ENCODE measurements at regions not wholly inside any gene's neighbourhood (a gene's known extent, or its start where the extent isn't known, plus 50 kb on each side); places are given as distances from the start of the nearest gene placed in this dataset.

DNA sequence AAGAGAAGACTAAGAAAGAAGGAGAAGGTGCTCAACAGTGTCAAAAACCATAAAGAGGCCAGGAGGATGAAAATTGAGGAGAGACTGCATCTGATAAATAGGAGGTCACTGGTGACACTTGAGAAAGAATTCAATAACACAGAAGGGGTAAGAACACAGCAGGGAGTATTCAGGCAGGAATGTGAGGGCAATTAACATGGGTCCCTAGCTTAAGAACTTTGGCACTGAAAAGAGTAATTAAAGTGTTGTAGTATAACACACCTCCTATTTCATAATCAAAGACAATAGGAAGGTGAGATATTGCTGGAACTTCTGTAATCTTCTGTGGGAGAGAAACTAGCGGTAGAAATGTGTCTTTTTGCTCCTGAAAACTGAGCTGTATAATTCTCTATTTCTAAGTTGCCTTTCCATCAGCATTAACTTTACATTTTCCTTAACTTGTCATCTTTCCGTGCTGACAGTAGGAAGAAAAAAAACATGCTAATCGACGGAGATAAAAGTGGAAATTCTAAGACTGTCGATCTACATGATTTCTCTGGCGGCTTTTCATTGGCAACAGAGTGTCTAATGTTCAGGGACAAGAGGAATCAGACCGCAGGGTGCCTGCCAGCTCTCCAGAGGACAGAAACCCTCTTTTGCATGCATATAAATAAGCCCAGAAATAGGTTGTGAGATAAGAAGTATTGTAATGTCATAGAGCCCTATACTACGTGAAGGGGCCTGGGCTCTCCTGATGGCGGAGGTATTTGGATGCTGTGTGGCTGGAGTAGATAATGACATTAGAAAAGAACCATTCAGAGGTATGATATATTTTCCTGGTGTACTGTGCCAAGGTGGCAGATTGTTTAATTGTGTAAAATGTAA lies 147.9 kb upstream of the GAP43 start:
- DNase-seq (ENCODE audit: low spot score), result no peak

DNA sequence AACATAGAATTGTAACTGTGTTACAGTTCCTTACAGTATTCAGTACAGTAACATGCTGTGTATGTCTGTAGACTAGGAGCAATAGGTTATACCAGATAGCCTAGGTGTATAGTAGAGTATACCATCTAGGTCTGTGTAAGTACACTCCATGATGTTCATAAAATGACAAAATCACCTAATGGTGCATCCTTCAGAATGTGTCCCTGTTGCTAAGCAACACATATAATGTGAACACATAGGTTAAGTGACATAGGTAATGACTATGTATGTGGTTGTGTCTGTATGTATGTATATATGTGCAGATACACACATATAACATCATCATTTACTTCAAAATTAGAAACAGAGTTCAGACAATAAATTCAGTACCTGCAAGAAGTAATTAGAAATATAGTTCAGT lies 146.8 kb upstream of the GAP43 start:
- no peak for DNase-seq (ENCODE audit: low spot score)

- no peak for DNase-seq (ENCODE audit: low spot score)
Measured at GRCh38 chr3:115478359-115478758, 145.0 kb upstream of the GAP43 start.

GRCh38 chr3:115486880-115487279 lies 136.4 kb upstream of the GAP43 start:
- DNase-seq (ENCODE audit: low spot score), result no peak

DNA sequence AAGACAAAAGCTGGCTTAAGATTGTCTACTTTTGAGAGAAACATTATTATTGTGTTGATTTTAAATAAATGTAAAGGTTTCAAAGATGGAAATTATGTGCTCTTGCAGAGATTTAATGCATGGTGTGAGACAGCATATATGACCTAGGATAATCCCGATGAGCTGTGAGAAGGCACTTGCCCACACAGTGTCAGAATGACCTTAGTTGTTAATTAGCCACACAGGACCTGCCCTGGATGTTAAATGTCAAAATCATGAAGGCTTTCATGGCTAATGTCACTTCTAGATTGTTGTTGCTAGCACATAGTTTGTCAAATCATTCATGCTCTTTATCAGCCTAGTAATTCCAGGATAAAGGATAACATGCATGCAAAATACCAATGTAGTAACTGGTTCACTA lies 135.3 kb upstream of the GAP43 start:
- no peak for DNase-seq (ENCODE audit: low spot score)

DNA sequence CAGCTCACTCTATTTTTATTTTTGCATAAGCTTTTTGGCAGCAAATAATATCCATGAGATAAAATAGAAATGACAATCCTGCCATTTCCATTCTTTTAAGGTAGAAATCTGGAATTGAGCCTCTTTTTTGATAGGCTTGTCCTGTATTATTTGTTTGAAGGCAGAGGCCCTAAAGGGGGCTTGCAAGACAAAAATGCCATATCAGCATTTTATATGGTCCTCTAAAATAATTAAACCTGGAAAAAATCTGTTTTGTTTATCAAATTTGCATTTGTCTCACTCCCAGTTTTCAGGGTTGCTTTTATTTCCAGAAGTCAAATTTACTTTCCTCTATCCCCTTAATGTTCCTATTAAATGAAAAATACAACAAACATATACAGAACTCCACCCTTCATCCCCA lies 134.9 kb upstream of the GAP43 start:
- DNase-seq (ENCODE audit: low spot score), result no peak

GRCh38 chr3:115494826-115495225 lies 128.5 kb upstream of the GAP43 start:
- no peak for DNase-seq (ENCODE audit: low spot score)

DNA sequence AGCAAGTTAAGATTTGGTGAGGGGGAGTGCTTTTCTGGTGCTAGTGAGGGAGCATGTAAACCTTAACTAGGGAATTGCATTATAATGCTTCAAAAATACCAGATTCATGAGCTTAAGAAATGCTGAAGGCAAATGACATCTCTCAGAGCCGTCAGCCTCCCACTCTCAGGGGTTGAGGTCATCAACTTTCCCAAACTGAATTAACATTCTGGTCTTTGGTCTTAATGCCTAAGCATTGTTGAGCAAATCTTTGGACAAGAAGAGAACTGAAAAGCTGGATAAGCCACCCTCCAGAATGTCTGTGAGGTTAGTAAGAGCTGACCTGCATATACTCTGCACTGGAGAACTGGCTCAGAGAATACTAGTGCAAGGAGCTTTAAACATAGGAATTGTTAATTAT lies 124.9 kb upstream of the GAP43 start:
- no peak for DNase-seq (ENCODE audit: low spot score)

GRCh38 chr3:115498898-115499297 lies 124.4 kb upstream of the GAP43 start:
- no peak for DNase-seq (ENCODE audit: low spot score)

- no peak for DNase-seq (ENCODE audit: low spot score)
Measured at GRCh38 chr3:115499666-115500065, 123.6 kb upstream of the GAP43 start.

GRCh38 chr3:115500795-115501194 lies 122.5 kb upstream of the GAP43 start:
- no peak for DNase-seq (ENCODE audit: low spot score)

DNA sequence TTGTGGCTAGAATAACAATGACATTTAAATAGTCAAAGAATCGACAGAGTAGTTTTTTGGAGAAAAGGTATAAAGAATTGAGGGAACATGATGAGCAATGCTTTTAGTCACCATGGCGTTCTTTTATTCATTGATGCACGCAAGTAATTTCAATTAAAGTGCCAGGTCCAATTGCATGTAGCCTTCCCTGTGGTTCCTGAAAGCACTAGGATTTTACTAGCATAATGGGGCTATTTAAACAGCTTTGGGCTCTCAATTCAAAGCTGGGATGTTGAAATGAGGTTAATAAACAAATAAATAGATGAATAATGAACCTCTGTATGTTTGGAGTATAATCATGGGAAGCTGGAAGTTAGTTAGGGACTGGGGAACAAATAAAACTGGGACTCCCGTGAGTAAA lies 121.2 kb upstream of the GAP43 start:
- no peak for DNase-seq (ENCODE audit: low spot score)

- no peak for DNase-seq (ENCODE audit: low spot score)
Measured at GRCh38 chr3:115503394-115503793, 119.9 kb upstream of the GAP43 start.

GRCh38 chr3:115508562-115508961 lies 114.7 kb upstream of the GAP43 start:
- no peak for DNase-seq (ENCODE audit: low spot score)

DNA sequence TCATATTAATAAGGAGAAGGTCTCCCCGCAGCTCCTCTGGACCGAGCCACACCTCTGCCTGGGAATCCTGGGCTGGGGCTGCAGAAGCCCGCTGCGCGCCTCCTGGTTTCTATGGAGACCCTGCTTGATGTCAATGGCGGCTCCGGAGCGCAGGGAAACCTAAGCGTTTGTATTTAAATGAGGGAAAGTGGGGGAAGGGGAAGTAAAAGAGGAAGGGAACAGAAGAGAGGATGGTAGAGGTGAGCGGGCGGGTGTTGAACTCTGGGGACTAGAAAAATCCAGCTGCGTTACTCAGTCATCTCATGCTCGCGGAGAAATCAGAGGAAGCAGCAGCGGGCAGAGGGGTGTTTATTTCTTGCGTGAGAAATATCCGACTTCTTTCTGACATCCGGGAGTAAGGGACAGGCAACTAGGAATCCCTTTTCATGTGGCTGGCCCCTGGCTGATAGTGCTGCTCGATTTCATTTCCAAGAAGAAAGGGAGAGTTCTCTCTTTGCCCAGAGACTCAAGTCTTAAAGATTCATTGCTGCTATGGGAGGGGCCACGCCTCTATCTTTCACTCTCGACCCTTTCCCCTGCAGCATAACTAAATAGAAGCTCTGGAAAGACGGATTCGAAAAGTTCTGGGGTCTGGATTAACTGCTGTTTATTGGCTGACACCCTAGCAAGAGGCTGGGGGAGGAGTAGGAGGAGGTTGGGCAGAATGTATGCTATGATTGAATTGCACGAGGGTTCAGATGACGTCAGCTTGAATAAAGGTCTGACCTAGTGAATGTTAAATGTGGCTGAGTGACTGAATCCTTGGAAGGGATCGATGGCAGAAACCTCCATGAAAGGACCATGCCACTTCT lies 110.5 kb upstream of the GAP43 start:
- peak; percentile 81 for DNase-seq (ENCODE audit: low spot score)

- no peak for DNase-seq (ENCODE audit: low spot score)
Measured at GRCh38 chr3:115513416-115513800, 109.9 kb upstream of the GAP43 start.

DNA sequence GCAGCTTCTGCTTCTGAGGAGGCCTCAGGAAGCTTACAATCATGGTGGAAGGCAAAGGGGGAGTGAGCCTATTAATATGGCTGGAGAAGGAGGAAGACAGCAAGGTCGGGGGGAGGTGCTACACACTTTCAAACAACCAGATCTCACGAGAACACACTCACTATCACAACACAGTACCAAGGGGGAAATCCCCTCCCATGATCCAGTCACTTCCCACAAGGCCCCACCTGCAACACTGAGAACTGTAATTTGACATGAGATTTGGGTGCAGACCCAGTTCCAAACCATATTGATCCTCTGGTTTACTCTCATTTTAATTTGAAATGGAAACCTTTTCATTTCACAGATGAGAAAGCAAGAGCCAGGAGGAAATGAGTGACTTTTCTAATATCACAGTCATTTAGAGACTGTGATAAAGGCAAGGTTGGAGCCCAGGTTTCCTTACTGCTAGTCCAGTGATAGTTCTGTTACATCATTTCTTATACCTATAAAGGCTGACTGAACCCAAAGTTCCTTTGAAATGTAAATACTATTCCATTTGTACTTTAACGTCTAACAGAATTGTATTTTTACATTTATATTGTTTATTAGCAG lies 105.8 kb upstream of the GAP43 start:
- no peak for DNase-seq (ENCODE audit: low spot score)

DNA sequence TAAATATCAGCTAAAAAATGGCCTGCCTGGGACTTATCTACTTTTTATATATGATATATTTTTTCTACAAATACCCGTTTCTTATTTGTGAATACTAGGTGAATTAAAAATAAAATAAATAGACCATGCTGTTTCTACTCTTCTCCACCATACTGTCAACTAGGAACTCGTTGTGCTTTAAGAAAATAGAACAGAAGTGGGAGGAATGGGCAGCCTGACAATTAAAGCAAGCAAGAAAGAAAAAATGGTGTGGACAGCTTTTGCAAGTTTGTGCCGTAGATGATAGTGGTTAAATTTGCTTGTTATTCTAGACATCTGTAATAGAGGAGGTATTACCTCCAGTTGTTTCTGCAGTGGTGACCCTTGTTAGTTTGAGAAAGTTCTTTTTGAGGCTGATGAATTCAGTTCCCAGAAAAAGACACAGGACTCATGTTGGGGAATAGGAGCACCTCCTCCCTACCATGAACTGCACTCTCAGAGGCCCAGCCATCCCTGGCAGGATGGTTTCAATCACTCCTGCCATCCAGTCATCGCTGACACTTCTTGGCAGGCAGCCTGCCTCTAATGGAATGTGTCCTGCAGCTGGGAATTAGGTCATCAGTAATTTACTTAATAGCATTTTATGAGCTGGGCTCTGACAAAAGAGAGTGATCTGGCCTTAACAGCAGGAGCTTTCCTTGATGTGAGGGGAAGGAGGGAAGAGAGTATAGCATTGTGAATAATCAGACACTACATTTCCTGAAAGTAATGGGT lies 105.0 kb upstream of the GAP43 start:
- DNase-seq (ENCODE audit: low spot score), result peak; percentile 66

- DNase-seq (ENCODE audit: low spot score), result no peak
Measured at GRCh38 chr3:115520241-115520640, 103.1 kb upstream of the GAP43 start.

DNA sequence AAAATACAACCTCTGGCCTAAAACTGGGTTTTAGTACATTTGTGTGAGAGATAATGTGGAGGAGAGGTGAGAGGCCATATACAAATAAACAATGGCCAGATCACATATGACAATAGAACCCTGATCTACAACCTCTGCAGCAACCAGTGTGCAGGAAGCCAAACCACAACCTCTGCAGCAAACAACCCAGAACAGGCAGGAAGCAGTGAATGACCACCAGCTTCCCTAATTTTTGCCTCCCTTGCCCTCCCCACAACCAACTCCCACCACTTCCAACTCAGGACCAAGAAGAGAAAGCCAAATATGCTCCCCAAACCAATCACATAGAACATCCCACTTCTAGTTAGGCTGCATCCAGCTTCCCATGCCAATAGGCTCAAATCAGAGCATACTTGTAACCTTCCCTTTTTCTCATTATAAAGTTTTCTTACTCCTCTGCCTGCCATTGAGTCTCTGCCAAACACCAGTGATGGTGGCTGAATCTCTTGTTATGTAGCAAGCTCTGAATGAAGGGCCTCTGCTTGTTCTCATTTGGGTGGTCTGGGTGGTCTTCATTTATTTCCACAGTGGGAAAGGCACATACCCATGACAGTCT lies 102.6 kb upstream of the GAP43 start:
- DNase-seq (ENCODE audit: low spot score), result no peak

- no peak for DNase-seq (ENCODE audit: low spot score)
Measured at GRCh38 chr3:115523458-115523857, 99.9 kb upstream of the GAP43 start.

GRCh38 chr3:115524549-115524948 lies 98.8 kb upstream of the GAP43 start:
- DNase-seq (ENCODE audit: low spot score), result no peak
